HL-60 (cell line): ENCODE measurements at regions not wholly inside any gene's neighbourhood (a gene's known extent, or its start where the extent isn't known, plus 50 kb on each side); places are given as distances from the start of the nearest gene placed in this dataset.

Experiments used
- DNase-seq, 2 experiments: peaks; one replicate each; pipeline ENCODE4 v3.0.0-alpha.2; 2010 to 2020; ENCODE audit warnings: low read depth in 1 of 2, low spot score in 1 of 2
- H3K27ac ChIP-seq: fragments of 250-450 bp; sonication (Bioruptor Pico); replicated peaks from 2 replicates; pipeline ENCODE4 v1.5.1; 2020; ENCODE audit warnings: mild to moderate bottlenecking, moderate library complexity
- H3K27me3 ChIP-seq: fragments of 250-450 bp; sonication (Bioruptor Pico); 2 replicates; pipeline ENCODE4 v1.5.1; 2021; ENCODE audit warnings: mild to moderate bottlenecking, moderate library complexity; ENCODE audit not compliant: insufficient read depth, poor library complexity, severe bottlenecking
- H3K4me3 ChIP-seq: replicated peaks from 2 replicates; pipeline ENCODE4 v1.5.1; 2011; ENCODE audit warnings: mild to moderate bottlenecking, control low read depth, low read length; ENCODE audit not compliant: insufficient read depth
- CTCF ChIP-seq: IDR thresholded peaks from one replicate; pipeline ENCODE4 v1.5.1; 2011; ENCODE audit warnings: low read length, control low read depth, inconsistent platforms; ENCODE audit not compliant: insufficient read depth
- GABPA ChIP-seq: IDR thresholded peaks from 2 replicates; pipeline ENCODE4 v1.6.1; 2012; ENCODE audit warnings: low read depth
- POLR2AphosphoS5 ChIP-seq: IDR thresholded peaks from 2 replicates; pipeline ENCODE4 v1.6.1; 2012; ENCODE audit warnings: low read depth
- REST ChIP-seq: IDR thresholded peaks from 2 replicates; pipeline ENCODE4 v1.6.1; 2012; ENCODE audit warnings: low read depth; ENCODE audit not compliant: insufficient replicate concordance
- SPI1 ChIP-seq: IDR thresholded peaks from 2 replicates; pipeline ENCODE4 v1.6.1; 2012; ENCODE audit warnings: low read depth, mild to moderate bottlenecking, borderline replicate concordance

- TF ChIP-seq CTCF (no peak), GABPA (no peak), REST (no peak)
- H3K27ac ChIP-seq, result no peak overlapping the region
- H3K4me3 ChIP-seq, result no peak overlapping the region
- no peaks in the 10 kb centered on the region for H3K27me3 ChIP-seq
- DNase-seq, result no peak
Measured at GRCh38 chr4:186481998-186482790, 73.2 kb downstream of the MTNR1A start.

GRCh38 chr4:186475202-186475601 lies 80.2 kb downstream of the MTNR1A start:
- H3K4me3 ChIP-seq, result no peak overlapping the region
- H3K27me3 ChIP-seq, result no peaks in the 10 kb centered on the region
- H3K27ac ChIP-seq, result no peak overlapping the region
- TF ChIP-seq GABPA (no peak), REST (no peak), POLR2AphosphoS5 (no peak), CTCF (no peak), SPI1 (no peak)
- DNase-seq, result no peak

GRCh38 chr4:186473933-186474332 lies 81.4 kb downstream of the MTNR1A start:
- no peaks in the 10 kb centered on the region for H3K27me3 ChIP-seq
- H3K4me3 ChIP-seq, result no peak overlapping the region
- no peak overlapping the region for H3K27ac ChIP-seq
- DNase-seq, result no peak
- TF ChIP-seq REST (no peak), GABPA (no peak), SPI1 (no peak), CTCF (no peak), POLR2AphosphoS5 (no peak)
